Psoas muscle (tissue), 7 donors: ENCODE measurements at regions not wholly inside any gene's neighbourhood (a gene's known extent, or its start where the extent isn't known, plus 50 kb on each side); places are given as distances from the start of the nearest gene placed in this dataset.
"Not testable (repeated sequence)": the region's sequence is repeated elsewhere in the genome, so short reads cannot be mapped to it uniquely, and the experiment has no call there.

Experiments
- ATAC-seq, 4 donors: fragments of 200-7000 bp; cut with Tn5 transposase; one replicate each; pipeline ENCODE4 v1.9.1; 2020; ENCODE audit warnings: moderate library complexity in 3 of 4, mild to moderate bottlenecking in 2 of 4
- DNase-seq, 2 donors: peaks; one replicate each; pipeline ENCODE4 v3.0.0-alpha.2; 2020
- H3K27ac ChIP-seq: fragments of 200-600 bp; one replicate; pipeline ENCODE4 v1.8.0; 2022
- H3K27me3 ChIP-seq, 3 donors: fragments of 200-600 bp in 1 of 3; one replicate each; pipeline versions ENCODE4 v1.6.1 to v1.8.0; 2013 to 2022; ENCODE audit warnings: low read length in 2 of 3, mild to moderate bottlenecking in 2 of 3, moderate library complexity in 1 of 3; ENCODE audit not compliant: insufficient read depth in 3 of 3
- H3K36me3 ChIP-seq, 2 donors: fragments of 200-600 bp in 1 of 2; one replicate each; pipeline versions ENCODE4 v1.6.1 to v1.8.0; 2013 to 2022; ENCODE audit warnings: low read depth in 1 of 2, mild to moderate bottlenecking in 1 of 2, moderate library complexity in 1 of 2; ENCODE audit not compliant: insufficient read depth in 1 of 2
- H3K4me1 ChIP-seq: fragments of 200-600 bp; one replicate; pipeline ENCODE4 v1.8.0; 2022
- H3K4me3 ChIP-seq: fragments of 200-600 bp; one replicate; pipeline ENCODE4 v1.8.0; 2022; ENCODE audit warnings: mild to moderate bottlenecking
- H3K9me3 ChIP-seq: fragments of 200-600 bp; one replicate; pipeline ENCODE4 v1.8.0; 2022
- CTCF ChIP-seq: fragments of 200-600 bp; IDR thresholded peaks from one replicate; pipeline ENCODE4 v1.8.0; 2022; ENCODE audit warnings: antibody characterized with exemption
- WGBS, 3 donors: extraction: QIAGEN DNeasy Blood & Tissue Kit; methylation state at CpG; one replicate each; pipeline versions ENCODE4 v1.1.6 to v1.1.7; 2013; 5-methylcytosine and 5-hydroxymethylcytosine counted together
- intact Hi-C, 2 donors: fragments of 100-400 bp; cut with DNase I; formaldehyde crosslinking; loops; one replicate each; pipeline versions ENCODE4 v1.11.0 to v1.14.2; 2022
- donor health status: healthy with polysubstance abuse.
- donor health status: DM: no; HTN: no; CAD: no; lungs with moderate emphysema.
- donor health status: Bipolar disorder and iron deficiency.
- donor health status: healthy.
- donor health status: DM: yes; HTN: yes; CAD: no.
- donor health status: DM: no; HTN: no; CAD: no.
- donor health status: DM: yes; HTN: yes; CAD: no.

DNA sequence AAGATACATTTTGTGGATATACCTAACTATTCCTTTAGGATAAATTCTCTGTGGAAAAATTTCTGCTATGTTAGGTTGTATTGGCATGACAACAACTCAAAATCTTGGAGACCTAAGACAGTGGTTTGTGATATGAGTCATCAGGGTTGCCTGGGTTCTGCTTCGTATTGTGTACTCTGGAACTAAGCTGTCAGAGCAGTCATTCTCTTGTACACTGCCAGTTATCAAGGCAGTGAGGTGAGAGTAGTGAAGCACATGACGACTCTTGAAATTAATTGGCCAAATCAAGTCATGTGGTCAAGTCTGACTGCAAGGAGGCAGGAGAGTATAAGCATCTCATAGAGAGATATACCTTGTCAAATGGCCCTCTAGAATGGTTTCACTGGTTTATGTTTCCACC is 104.4 kb downstream of the FANCF start:
- Histone ChIP-seq H3K4me3 (no peak overlapping the region), H3K27me3 (peaks cover 0 to 3% (median 0%) of the 10 kb centered on the region in 3 donors), H3K4me1 (no peaks in the 10 kb centered on the region), H3K9me3 (no peaks in the 10 kb centered on the region), H3K27ac (no peak overlapping the region), H3K36me3 (no peaks in the 10 kb centered on the region)
- ATAC-seq (no peak), DNase-seq (no peak)
- 58 to 65% (median 62%) methylated on average over 2 of the region's 2 CpGs for WGBS, 3 donors
- intact Hi-C loops, result no loop called here
- TF ChIP-seq CTCF, result no peak

DNA sequence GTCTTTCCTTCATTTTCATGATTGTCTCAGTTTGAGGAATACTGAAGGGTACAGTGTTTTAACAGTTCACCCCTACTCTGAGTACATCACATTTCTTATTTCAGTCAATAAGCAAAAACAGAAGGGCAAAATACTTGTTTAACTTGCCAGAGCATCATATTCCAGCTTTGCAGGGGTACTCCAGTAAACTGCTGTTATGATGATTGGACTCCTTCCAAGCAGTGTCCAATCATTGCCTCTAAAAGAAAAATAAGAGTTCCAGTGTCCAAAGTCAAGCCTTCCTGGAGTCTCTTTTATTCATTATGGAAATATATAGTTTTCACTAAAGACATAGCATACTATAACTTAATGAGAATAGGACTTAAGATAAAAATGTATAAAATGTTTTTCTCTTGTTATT is 105.1 kb downstream of the FANCF start:
- no peak for TF ChIP-seq CTCF
- Histone ChIP-seq H3K27ac (no peak overlapping the region), H3K4me1 (no peaks in the 10 kb centered on the region), H3K9me3 (no peaks in the 10 kb centered on the region), H3K27me3 (peaks cover 0 to 3% (median 0%) of the 10 kb centered on the region in 3 donors), H3K36me3 (no peaks in the 10 kb centered on the region), H3K4me3 (no peak overlapping the region)
- intact Hi-C loops, result no loop called here
- ATAC-seq, result no peak
- DNase-seq, result no peak

DNA sequence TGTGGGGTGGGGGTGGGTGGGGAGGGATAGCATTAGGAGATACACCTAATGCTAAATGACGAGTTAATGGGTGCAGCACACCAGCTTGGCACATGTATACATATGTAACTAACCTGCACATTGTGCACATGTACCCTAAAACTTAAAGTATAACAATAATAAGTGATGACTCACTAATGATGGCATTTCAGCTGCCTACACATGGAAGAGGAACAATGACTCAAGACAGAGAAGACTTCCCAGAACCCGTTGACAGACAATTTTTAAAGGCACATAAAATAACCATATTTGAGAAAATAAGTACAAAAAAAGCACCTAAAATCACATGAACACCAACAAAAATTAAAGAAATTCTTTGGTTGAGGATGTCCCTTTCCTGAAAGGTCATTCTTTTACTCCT is 107.3 kb downstream of the FANCF start:
- H3K9me3 ChIP-seq, H3K27me3 ChIP-seq, ATAC-seq, H3K36me3 ChIP-seq, DNase-seq, H3K4me1 ChIP-seq, H3K27ac ChIP-seq, H3K4me3 ChIP-seq, intact Hi-C loops: not testable (repeated sequence)
- WGBS, 3 donors, result 66 to 78% (median 74%) methylated on average over 2 of the region's 2 CpGs

GRCh38 chr11:22516111-22516510 is 109.5 kb downstream of the FANCF start:
- intact Hi-C loops, result no loop called here
- Histone ChIP-seq H3K9me3 (no peaks in the 10 kb centered on the region), H3K4me1 (no peaks in the 10 kb centered on the region), H3K27me3 (peaks cover 0 to 3% (median 0%) of the 10 kb centered on the region in 3 donors), H3K4me3 (no peak overlapping the region), H3K36me3 (no peaks in the 10 kb centered on the region), H3K27ac (no peak overlapping the region)
- no peak for TF ChIP-seq CTCF
- no peak for ATAC-seq
- WGBS, 3 donors, result 54 to 58% (median 58%) methylated on average over 5 of the region's 5 CpGs
- DNase-seq, result no peak

- 11 to 12% (median 11%) methylated on average over 1 of the region's 1 CpG for WGBS, 3 donors
- no peak for TF ChIP-seq CTCF
- Histone ChIP-seq H3K4me3 (no peak overlapping the region), H3K9me3 (no peaks in the 10 kb centered on the region), H3K4me1 (no peaks in the 10 kb centered on the region), H3K36me3 (no peaks in the 10 kb centered on the region), H3K27me3 (peaks cover 0 to 2% (median 0%) of the 10 kb centered on the region in 3 donors), H3K27ac (no peak overlapping the region)
- intact Hi-C loops, result loop anchor here in 1 of 2 donors (5.0 kb wide), 1 partner anchor 40 kb away; no protein-coding TSS in a partner anchor
- ATAC-seq (no peak), DNase-seq (no peak)
These were observed 113.2 kb downstream of the FANCF start for GRCh38 chr11:22512457-22512856.
